Uterus (tissue), 3 donors: ENCODE measurements at regions not wholly inside any gene's neighbourhood (a gene's known extent, or its start where the extent isn't known, plus 50 kb on each side); places are given as distances from the start of the nearest gene placed in this dataset.

ENCODE experiments used
- DNase-seq, 2 donors: peaks; one replicate each; pipeline ENCODE4 v3.0.0-alpha.2; 2019 to 2020
- H3K27ac ChIP-seq, 2 donors: fragments of 200-600 bp; sonication (generic); 1 replicate in 1 of 2; 2 replicates in 1 of 2; pipeline ENCODE4 v1.5.1; 2016 to 2018
- H3K27me3 ChIP-seq, 2 donors: fragments of 200-600 bp; sonication (generic); one replicate each; pipeline ENCODE4 v1.5.1; 2018 to 2019; ENCODE audit warnings: control low read depth in 1 of 2
- H3K36me3 ChIP-seq, 2 donors: fragments of 200-600 bp; sonication (generic); one replicate each; pipeline ENCODE4 v1.5.1; 2019; ENCODE audit warnings: control low read depth in 1 of 2
- H3K4me1 ChIP-seq, 2 donors: fragments of 200-600 bp; sonication (generic); one replicate each; pipeline ENCODE4 v1.5.1; 2018 to 2019; ENCODE audit warnings: control low read depth in 1 of 2
- H3K4me3 ChIP-seq, 2 donors: fragments of 200-600 bp; sonication (generic); 1 replicate in 1 of 2; 2 replicates in 1 of 2; pipeline ENCODE4 v1.5.1; 2018 to 2019; ENCODE audit warnings: mild to moderate bottlenecking in 1 of 2
- H3K9me3 ChIP-seq, 2 donors: fragments of 200-600 bp; sonication (generic); one replicate each; pipeline ENCODE4 v1.5.1; 2019; ENCODE audit warnings: control low read depth in 1 of 2
- CTCF ChIP-seq, 4 experiments: fragments of 200-600 bp in 2 of 4; fragments of 450-650 bp in 2 of 4; sonication (generic) in 2 of 4; IDR thresholded peaks; one replicate each; pipeline ENCODE4 v1.5.1; 2016 to 2019; ENCODE audit warnings: antibody characterized with exemption in 4 of 4, mild to moderate bottlenecking in 2 of 4, moderate library complexity in 1 of 4
- POLR2A ChIP-seq, 2 donors: fragments of 450-650 bp; IDR thresholded peaks; one replicate each; pipeline ENCODE4 v1.6.1; 2016; ENCODE audit warnings: antibody characterized with exemption in 2 of 2, mild to moderate bottlenecking in 1 of 2, moderate library complexity in 1 of 2
- intact Hi-C: fragments of 100-400 bp; cut with DNase I; formaldehyde crosslinking; loops from one replicate; pipeline ENCODE4 v1.15.1; 2023; ENCODE audit warnings: low total_unique reads
- donor health status: DM: yes; HTN: yes; CAD: no.

- no peaks in the 10 kb centered on the region for H3K36me3 ChIP-seq
- DNase-seq, result no peak
- no peaks in the 10 kb centered on the region for H3K27me3 ChIP-seq
- intact Hi-C loops, result no loop called here
- no peak overlapping the region for H3K27ac ChIP-seq
- TF ChIP-seq CTCF (IDR thresholded peaks at IDR 0.05), result no peak
- no peak for TF ChIP-seq POLR2A (IDR thresholded peaks at IDR 0.05)
- H3K4me1 ChIP-seq, result no peaks in the 10 kb centered on the region
- no peaks in the 10 kb centered on the region for H3K9me3 ChIP-seq
- no peak overlapping the region for H3K4me3 ChIP-seq
Observed at GRCh38 chr21:35611708-35612132, 448.6 kb downstream of the SETD4 start.

GRCh38 chr21:35609263-35609662 is 451.1 kb downstream of the SETD4 start:
- Histone ChIP-seq H3K4me1 (no peaks in the 10 kb centered on the region), H3K36me3 (no peaks in the 10 kb centered on the region), H3K27ac (no peak overlapping the region), H3K27me3 (no peaks in the 10 kb centered on the region), H3K9me3 (no peaks in the 10 kb centered on the region), H3K4me3 (no peak overlapping the region)
- intact Hi-C loops, result no loop called here
- TF ChIP-seq POLR2A (IDR thresholded peaks at IDR 0.05) (no peak), CTCF (IDR thresholded peaks at IDR 0.05) (no peak)
- DNase-seq, result no peak

GRCh38 chr21:35607406-35607805 is 452.9 kb downstream of the SETD4 start:
- no peak overlapping the region for H3K4me3 ChIP-seq
- TF ChIP-seq POLR2A (IDR thresholded peaks at IDR 0.05) (no peak), CTCF (IDR thresholded peaks at IDR 0.05) (no peak)
- intact Hi-C loops, result no loop called here
- H3K36me3 ChIP-seq, result no peaks in the 10 kb centered on the region
- no peaks in the 10 kb centered on the region for H3K9me3 ChIP-seq
- no peak overlapping the region for H3K27ac ChIP-seq
- DNase-seq, result no peak
- H3K4me1 ChIP-seq, result no peaks in the 10 kb centered on the region
- H3K27me3 ChIP-seq, result no peaks in the 10 kb centered on the region

GRCh38 chr21:35606578-35606977 is 453.7 kb downstream of the SETD4 start:
- no peak overlapping the region for H3K4me3 ChIP-seq
- no peak overlapping the region for H3K27ac ChIP-seq
- intact Hi-C loops, result no loop called here
- no peaks in the 10 kb centered on the region for H3K27me3 ChIP-seq
- H3K4me1 ChIP-seq, result no peaks in the 10 kb centered on the region
- H3K36me3 ChIP-seq, result no peaks in the 10 kb centered on the region
- no peak for DNase-seq
- no peak for TF ChIP-seq POLR2A (IDR thresholded peaks at IDR 0.05)
- TF ChIP-seq CTCF (IDR thresholded peaks at IDR 0.05), result no peak
- no peaks in the 10 kb centered on the region for H3K9me3 ChIP-seq

- Histone ChIP-seq H3K4me3 (no peak overlapping the region), H3K4me1 (no peaks in the 10 kb centered on the region), H3K36me3 (no peaks in the 10 kb centered on the region), H3K27me3 (no peaks in the 10 kb centered on the region), H3K27ac (no peak overlapping the region), H3K9me3 (no peaks in the 10 kb centered on the region)
- DNase-seq, result no peak
- intact Hi-C loops, result no loop called here
- no peak for TF ChIP-seq CTCF (IDR thresholded peaks at IDR 0.05)
- TF ChIP-seq POLR2A (IDR thresholded peaks at IDR 0.05), result no peak
Observed at GRCh38 chr21:35606146-35606545, 454.2 kb downstream of the SETD4 start.
